ENCODE measurements at regions not wholly inside any gene's neighbourhood (a gene's known extent, or its start where the extent isn't known, plus 50 kb on each side); places are given as distances from the start of the nearest gene placed in this dataset.

GRCh38 chr4:32544846-32545245, 1824.7 kb downstream of the PCDH7 start:
- Mint-ChIP-seq H3K27ac (no peak overlapping the region), H3K4me1 (ENCODE audit: low read depth) (peaks cover 12% of the 10 kb centered on the region), H3K9me3 (no peaks in the 10 kb centered on the region), H3K36me3 (ENCODE audit: low read depth) (no peaks in the 10 kb centered on the region), H3K27me3 (no peaks in the 10 kb centered on the region), H3K4me3 (no peak overlapping the region)
- intact Hi-C loops (cut with micrococcal nuclease), result no loop called here

- H3K4me1 Mint-ChIP-seq (ENCODE audit: low read depth), result no peaks in the 10 kb centered on the region
Observed at GRCh38 chr4:32551943-32552342, 1831.8 kb downstream of the PCDH7 start.

GRCh38 chr4:32560306-32560705, 1840.1 kb downstream of the PCDH7 start:
- no peaks in the 10 kb centered on the region for H3K9me3 Mint-ChIP-seq
- H3K36me3 Mint-ChIP-seq (ENCODE audit: low read depth), result no peaks in the 10 kb centered on the region
- no peak overlapping the region for H3K4me3 Mint-ChIP-seq
- H3K4me1 Mint-ChIP-seq (ENCODE audit: low read depth), result no peaks in the 10 kb centered on the region
- H3K27ac Mint-ChIP-seq, result no peak overlapping the region
- intact Hi-C loops (cut with micrococcal nuclease), result no loop called here
- H3K27me3 Mint-ChIP-seq, result no peaks in the 10 kb centered on the region

More at GRCh38 chr4:32551943-32552342, 1831.8 kb downstream of the PCDH7 start:
- no peaks in the 10 kb centered on the region for H3K36me3 Mint-ChIP-seq (ENCODE audit: low read depth)
- no peak overlapping the region for H3K27ac Mint-ChIP-seq
- H3K4me3 Mint-ChIP-seq, result no peak overlapping the region
- H3K9me3 Mint-ChIP-seq, result no peaks in the 10 kb centered on the region
- no peaks in the 10 kb centered on the region for H3K27me3 Mint-ChIP-seq
- intact Hi-C loops (cut with micrococcal nuclease), result no loop called here

DNA sequence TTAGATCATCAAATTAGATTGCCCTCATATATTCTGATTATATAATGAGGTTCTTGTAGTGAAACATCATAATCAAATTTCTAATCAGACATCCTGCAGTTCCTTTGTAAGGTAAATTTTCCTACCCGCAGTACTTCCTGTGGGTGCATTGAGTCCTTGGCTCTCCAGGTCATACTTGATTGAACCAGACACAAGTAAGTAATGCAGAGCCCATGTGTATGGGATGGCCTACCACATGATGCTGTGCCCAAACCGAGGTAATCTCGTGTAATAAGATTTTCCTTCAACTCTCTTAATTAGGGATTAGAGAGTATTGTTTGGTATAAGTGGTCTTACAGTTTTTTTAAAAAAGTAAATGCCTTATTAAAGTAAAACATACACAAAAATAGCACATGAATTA, 1841.8 kb downstream of the PCDH7 start:
- intact Hi-C loops (cut with micrococcal nuclease), result no loop called here
- no peaks in the 10 kb centered on the region for H3K27me3 Mint-ChIP-seq
- no peaks in the 10 kb centered on the region for H3K9me3 Mint-ChIP-seq
- no peaks in the 10 kb centered on the region for H3K4me1 Mint-ChIP-seq (ENCODE audit: low read depth)
- no peak overlapping the region for H3K4me3 Mint-ChIP-seq
- H3K27ac Mint-ChIP-seq, result no peak overlapping the region
- H3K36me3 Mint-ChIP-seq (ENCODE audit: low read depth), result no peaks in the 10 kb centered on the region

- Mint-ChIP-seq H3K27me3 (no peaks in the 10 kb centered on the region), H3K36me3 (ENCODE audit: low read depth) (no peaks in the 10 kb centered on the region), H3K4me3 (no peak overlapping the region), H3K4me1 (ENCODE audit: low read depth) (peaks cover 8% of the 10 kb centered on the region), H3K27ac (no peak overlapping the region), H3K9me3 (no peaks in the 10 kb centered on the region)
- intact Hi-C loops (cut with micrococcal nuclease), result no loop called here
Observed at GRCh38 chr4:32564626-32565025, 1844.5 kb downstream of the PCDH7 start.

DNA sequence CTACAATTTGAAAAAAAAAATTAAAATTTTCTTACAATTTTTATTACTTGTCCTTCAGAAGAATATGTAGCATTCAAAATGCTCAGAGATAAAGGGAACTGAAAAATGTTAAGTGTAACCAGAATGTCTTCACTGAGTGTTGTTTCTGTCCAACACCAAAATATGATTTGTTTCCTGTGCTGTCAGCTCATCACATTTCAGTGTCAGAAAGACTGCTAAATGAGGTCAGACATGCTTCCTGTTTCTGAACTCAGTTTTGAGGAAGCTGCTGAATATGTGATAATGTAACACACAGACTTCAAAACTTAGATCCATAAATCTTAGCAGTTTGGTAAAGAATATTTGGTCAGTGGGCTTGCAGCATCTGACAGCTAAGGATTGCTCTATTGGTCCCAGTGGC, 1849.7 kb downstream of the PCDH7 start:
- intact Hi-C loops (cut with micrococcal nuclease), result no loop called here
- no peaks in the 10 kb centered on the region for H3K27me3 Mint-ChIP-seq
- H3K4me3 Mint-ChIP-seq, result no peak overlapping the region
- H3K27ac Mint-ChIP-seq, result no peak overlapping the region
- H3K4me1 Mint-ChIP-seq (ENCODE audit: low read depth), result peaks cover 33% of the 10 kb centered on the region
- no peaks in the 10 kb centered on the region for H3K36me3 Mint-ChIP-seq (ENCODE audit: low read depth)
- H3K9me3 Mint-ChIP-seq, result no peaks in the 10 kb centered on the region

- Mint-ChIP-seq H3K4me1 (ENCODE audit: low read depth) (peaks cover 33% of the 10 kb centered on the region), H3K27ac (no peak overlapping the region), H3K36me3 (ENCODE audit: low read depth) (no peaks in the 10 kb centered on the region), H3K9me3 (no peaks in the 10 kb centered on the region), H3K4me3 (no peak overlapping the region), H3K27me3 (no peaks in the 10 kb centered on the region)
- intact Hi-C loops (cut with micrococcal nuclease), result no loop called here
Observed at GRCh38 chr4:32572366-32572765, 1852.2 kb downstream of the PCDH7 start.

GRCh38 chr4:32574803-32575202, 1854.6 kb downstream of the PCDH7 start:
- no peaks in the 10 kb centered on the region for H3K36me3 Mint-ChIP-seq (ENCODE audit: low read depth)
- no peaks in the 10 kb centered on the region for H3K9me3 Mint-ChIP-seq
- peaks cover 25% of the 10 kb centered on the region for H3K4me1 Mint-ChIP-seq (ENCODE audit: low read depth)
- H3K27ac Mint-ChIP-seq, result no peak overlapping the region
- H3K27me3 Mint-ChIP-seq, result no peaks in the 10 kb centered on the region
- intact Hi-C loops (cut with micrococcal nuclease), result no loop called here
- H3K4me3 Mint-ChIP-seq, result no peak overlapping the region

DNA sequence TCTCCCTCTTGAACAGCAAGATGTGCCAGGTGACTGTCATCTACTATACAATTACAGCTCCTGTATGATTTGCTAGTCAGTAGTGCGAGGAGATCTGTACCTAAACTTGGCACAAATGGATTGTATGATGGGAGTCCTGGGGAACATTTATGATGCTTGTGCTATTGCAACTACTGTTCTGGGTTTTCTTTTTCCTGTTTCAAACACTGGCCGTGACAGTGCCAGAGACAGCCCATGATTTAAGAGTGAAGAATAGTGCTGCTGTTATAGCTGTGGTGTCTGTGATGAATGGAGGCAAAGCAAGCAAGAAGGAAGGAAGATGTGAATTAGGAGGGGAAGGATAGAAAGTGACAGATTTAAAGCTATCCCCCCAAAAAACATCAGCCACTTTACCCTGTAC, 1868.9 kb downstream of the PCDH7 start:
- Mint-ChIP-seq H3K36me3 (ENCODE audit: low read depth) (no peaks in the 10 kb centered on the region), H3K4me3 (no peak overlapping the region), H3K4me1 (ENCODE audit: low read depth) (no peaks in the 10 kb centered on the region), H3K27me3 (no peaks in the 10 kb centered on the region), H3K9me3 (no peaks in the 10 kb centered on the region), H3K27ac (no peak overlapping the region)
- intact Hi-C loops (cut with micrococcal nuclease), result no loop called here

DNA sequence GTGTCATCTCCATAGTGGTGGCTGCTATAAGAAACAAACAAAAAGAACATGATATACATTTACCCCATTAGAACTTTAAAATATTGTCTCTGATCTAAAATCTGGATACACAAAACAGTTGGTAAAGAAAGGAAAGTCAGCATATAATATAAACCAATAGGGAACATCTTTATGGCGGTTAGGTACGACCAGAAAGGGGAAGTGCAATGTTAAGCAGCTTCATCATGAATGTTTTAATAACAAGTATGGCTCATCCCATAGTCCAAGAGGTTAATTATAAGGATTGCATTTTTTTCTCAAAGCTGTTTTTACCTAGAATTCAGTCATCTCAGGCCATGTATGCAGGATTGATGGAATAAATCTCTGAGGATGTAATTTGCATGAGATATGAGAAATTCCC, 1869.7 kb downstream of the PCDH7 start:
- Mint-ChIP-seq H3K27ac (no peak overlapping the region), H3K27me3 (no peaks in the 10 kb centered on the region), H3K36me3 (ENCODE audit: low read depth) (no peaks in the 10 kb centered on the region), H3K4me1 (ENCODE audit: low read depth) (no peaks in the 10 kb centered on the region), H3K9me3 (no peaks in the 10 kb centered on the region), H3K4me3 (no peak overlapping the region)
- intact Hi-C loops (cut with micrococcal nuclease), result no loop called here

- H3K4me1 Mint-ChIP-seq (ENCODE audit: low read depth), result no peaks in the 10 kb centered on the region
- intact Hi-C loops (cut with micrococcal nuclease), result no loop called here
- H3K27me3 Mint-ChIP-seq, result no peaks in the 10 kb centered on the region
- H3K9me3 Mint-ChIP-seq, result no peaks in the 10 kb centered on the region
- H3K4me3 Mint-ChIP-seq, result no peak overlapping the region
- no peaks in the 10 kb centered on the region for H3K36me3 Mint-ChIP-seq (ENCODE audit: low read depth)
- no peak overlapping the region for H3K27ac Mint-ChIP-seq
Observed at GRCh38 chr4:32597354-32597753, 1877.2 kb downstream of the PCDH7 start.

GRCh38 chr4:32601848-32602247, 1881.7 kb downstream of the PCDH7 start:
- intact Hi-C loops (cut with micrococcal nuclease), result no loop called here
- Mint-ChIP-seq H3K27ac (no peak overlapping the region), H3K27me3 (no peaks in the 10 kb centered on the region), H3K4me1 (ENCODE audit: low read depth) (no peaks in the 10 kb centered on the region), H3K9me3 (peaks cover 10% of the 10 kb centered on the region), H3K36me3 (ENCODE audit: low read depth) (no peaks in the 10 kb centered on the region), H3K4me3 (no peak overlapping the region)

DNA sequence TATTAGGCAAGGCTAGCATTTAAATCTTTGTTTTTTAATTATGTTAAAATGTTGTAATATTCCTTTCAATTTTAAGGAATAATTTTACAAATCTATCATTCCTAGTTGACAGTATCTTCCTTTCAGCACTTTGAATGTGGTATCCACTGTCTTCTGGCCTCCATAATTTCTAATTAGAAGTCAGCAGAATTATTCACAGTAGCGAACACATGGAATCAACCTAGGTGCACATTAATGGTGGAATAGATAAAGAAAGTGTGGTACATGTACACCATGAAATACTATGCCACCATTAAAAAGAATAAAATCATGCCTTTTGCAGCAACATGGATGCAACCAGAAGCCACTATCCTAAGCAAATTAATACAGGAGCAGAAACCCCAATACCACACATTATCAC, 1887.8 kb downstream of the PCDH7 start:
- no peaks in the 10 kb centered on the region for H3K36me3 Mint-ChIP-seq (ENCODE audit: low read depth)
- H3K4me1 Mint-ChIP-seq (ENCODE audit: low read depth), result no peaks in the 10 kb centered on the region
- no peaks in the 10 kb centered on the region for H3K27me3 Mint-ChIP-seq
- intact Hi-C loops (cut with micrococcal nuclease), result no loop called here
- peaks cover 10% of the 10 kb centered on the region for H3K9me3 Mint-ChIP-seq
- H3K4me3 Mint-ChIP-seq, result no peak overlapping the region
- H3K27ac Mint-ChIP-seq, result no peak overlapping the region

DNA sequence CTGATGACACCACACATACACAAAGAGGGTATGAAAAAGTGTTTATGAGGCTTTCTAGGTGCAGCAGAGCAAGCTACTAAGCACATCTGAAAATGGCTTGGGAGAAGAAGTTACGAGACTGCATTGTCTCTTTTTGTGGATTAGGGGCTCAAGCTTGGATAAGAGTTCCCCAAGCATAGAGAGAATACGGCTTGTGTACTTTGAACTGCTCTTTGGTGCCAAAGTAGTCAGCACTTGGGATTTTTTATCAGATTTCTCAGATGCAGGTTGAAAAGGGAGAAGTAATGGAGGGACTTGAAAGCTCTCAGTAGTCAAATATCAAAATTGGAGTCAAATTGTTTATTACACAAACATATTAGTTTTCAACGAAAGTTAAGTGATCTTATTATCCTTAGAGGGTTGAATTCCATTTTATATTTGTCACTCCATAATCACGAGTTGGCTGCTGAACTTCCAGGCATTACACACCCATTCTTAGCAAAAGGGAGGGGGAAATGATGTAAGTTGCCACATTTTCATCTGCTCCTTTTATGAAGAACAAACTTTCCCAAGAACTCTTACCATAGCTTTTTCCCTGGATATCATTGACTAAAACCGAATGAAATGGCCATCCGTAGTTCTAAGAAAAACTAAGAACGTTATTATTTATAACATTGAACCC, 1904.9 kb downstream of the PCDH7 start:
- no peaks in the 10 kb centered on the region for H3K4me1 Mint-ChIP-seq (ENCODE audit: low read depth)
- H3K4me3 Mint-ChIP-seq, result no peak overlapping the region
- no peaks in the 10 kb centered on the region for H3K36me3 Mint-ChIP-seq (ENCODE audit: low read depth)
- intact Hi-C loops (cut with micrococcal nuclease), result no loop called here
- H3K27ac Mint-ChIP-seq, result no peak overlapping the region
- H3K27me3 Mint-ChIP-seq, result no peaks in the 10 kb centered on the region
- H3K9me3 Mint-ChIP-seq, result peaks cover 14% of the 10 kb centered on the region

DNA sequence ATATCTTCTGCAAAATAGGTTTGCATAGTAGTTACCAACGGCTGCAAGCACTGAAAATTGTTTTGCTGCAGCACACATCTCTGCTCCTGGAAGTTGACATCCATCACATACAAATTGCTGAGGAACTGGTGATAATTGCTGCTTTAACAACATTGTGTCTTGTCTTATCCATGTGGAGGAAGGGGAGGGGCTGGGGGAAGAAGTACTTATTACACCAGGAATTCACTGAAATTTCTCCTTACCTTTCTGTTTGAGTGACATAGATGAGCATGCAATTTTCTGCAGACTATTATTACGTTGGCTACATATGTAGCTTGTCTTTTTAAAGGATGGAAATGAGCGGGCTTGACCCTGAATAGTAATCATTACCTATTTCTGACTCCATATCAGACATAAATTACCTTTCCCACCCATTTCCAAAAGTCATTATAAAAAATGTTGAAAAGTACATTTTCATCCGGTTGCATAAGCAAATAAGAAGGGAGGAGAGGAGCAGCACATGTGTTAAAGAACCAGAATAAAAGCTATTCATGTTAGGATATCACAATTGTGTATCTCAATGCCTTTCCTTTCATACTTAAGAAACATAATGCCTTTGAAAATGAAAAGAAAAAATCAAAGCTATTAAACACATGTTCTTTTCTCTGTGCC, 1905.6 kb downstream of the PCDH7 start:
- Mint-ChIP-seq H3K27ac (no peak overlapping the region), H3K27me3 (no peaks in the 10 kb centered on the region), H3K4me3 (no peak overlapping the region), H3K9me3 (peaks cover 8% of the 10 kb centered on the region), H3K36me3 (ENCODE audit: low read depth) (no peaks in the 10 kb centered on the region), H3K4me1 (ENCODE audit: low read depth) (no peaks in the 10 kb centered on the region)
- intact Hi-C loops (cut with micrococcal nuclease), result no loop called here
